ENCODE measurements at regions not wholly inside any gene's neighbourhood (a gene's known extent, or its start where the extent isn't known, plus 50 kb on each side); places are given as distances from the start of the nearest gene placed in this dataset.

DNA sequence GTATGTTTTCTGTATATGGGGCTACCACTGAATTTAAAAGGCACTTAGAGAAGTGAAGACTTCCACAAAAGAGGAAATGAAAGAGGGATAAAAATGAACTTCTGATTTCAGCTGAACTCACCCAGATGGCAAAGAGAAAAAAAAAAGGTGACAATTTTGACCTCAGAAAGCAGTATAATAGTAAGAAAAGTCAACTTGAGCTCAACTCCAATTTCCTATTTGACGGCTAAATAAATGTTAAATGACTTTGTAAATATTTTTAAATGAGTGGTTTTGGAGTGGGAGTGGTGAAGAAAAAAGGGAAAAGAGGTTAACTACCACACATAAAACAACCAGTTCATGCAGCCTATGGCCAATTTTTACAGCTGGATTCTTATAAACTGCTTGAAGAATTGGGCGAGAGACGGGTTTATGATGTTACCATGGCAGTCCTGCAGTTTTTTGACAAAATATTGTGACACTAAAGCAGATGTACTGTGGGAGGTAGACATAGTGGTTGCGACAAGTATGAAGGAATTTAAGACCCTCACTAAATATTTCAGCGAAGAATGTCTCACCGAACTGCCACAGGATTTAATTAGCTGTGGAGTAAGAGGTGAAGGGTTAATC, 49.8 kb upstream of the ADTRP start:
- Mint-ChIP-seq H3K9me3 (no peaks in the 10 kb centered on the region), H3K27ac (no peak overlapping the region), H3K36me3 (no peaks in the 10 kb centered on the region), H3K27me3 (peaks cover 7 to 50% of the 10 kb centered on the region in 2 donors), H3K4me3 (no peak overlapping the region), H3K4me1 (no peaks in the 10 kb centered on the region)
- POLR2A ChIA-PET: no interaction called here
- H3K4me3 ChIP-seq (ENCODE audit: low read length): no peak overlapping the region
- H3K9me3 ChIP-seq (ENCODE audit: low read length): no peaks in the 10 kb centered on the region
- no peak overlapping the region for H3K27ac ChIP-seq (ENCODE audit: low read depth, low read length)
- H3K4me1 ChIP-seq (ENCODE audit: insufficient read depth, low read length): no peaks in the 10 kb centered on the region
- no peaks in the 10 kb centered on the region for H3K36me3 ChIP-seq (ENCODE audit: insufficient read depth, low read length)
- DNase-seq: no peak
- CTCF ChIA-PET: no interaction called here
- H3K27me3 ChIP-seq (ENCODE audit: insufficient read depth, low read length, poor library complexity, severe bottlenecking): no peaks in the 10 kb centered on the region
